AG08395 (cell line): ENCODE measurements at regions not wholly inside any gene's neighbourhood (a gene's known extent, or its start where the extent isn't known, plus 50 kb on each side); places are given as distances from the start of the nearest gene placed in this dataset.
"Not testable (repeated sequence)": the region's sequence is repeated elsewhere in the genome, so short reads cannot be mapped to it uniquely, and the experiment has no call there.

Source experiments
- DNase-seq: peaks from one replicate; pipeline ENCODE4 v3.0.0; 2012; ENCODE audit warnings: mixed read lengths, low spot score

GRCh38 chr16:73108195-73108963 lies 60.5 kb upstream of the ZFHX3 start:
- DNase-seq: no peak

- no peak for DNase-seq
Observed at GRCh38 chr16:73107371-73107770, 59.4 kb upstream of the ZFHX3 start.

GRCh38 chr16:73106329-73107034 lies 58.6 kb upstream of the ZFHX3 start:
- DNase-seq: no peak

GRCh38 chr16:73101568-73101967 lies 53.6 kb upstream of the ZFHX3 start:
- DNase-seq: no peak

GRCh38 chr16:73099601-73100000 lies 51.7 kb upstream of the ZFHX3 start:
- DNase-seq: not testable (repeated sequence)
